Kidney epithelial cell (primary cell): ENCODE measurements at regions not wholly inside any gene's neighbourhood (a gene's known extent, or its start where the extent isn't known, plus 50 kb on each side); places are given as distances from the start of the nearest gene placed in this dataset.

ENCODE experiments used
- DNase-seq: peaks from one replicate; pipeline ENCODE4 v3.0.0-alpha.2; 2010; ENCODE audit warnings: low read depth
- H3K27me3 ChIP-seq: 2 replicates; pipeline ENCODE4 v1.6.0; 2011; ENCODE audit warnings: low read length; ENCODE audit not compliant: control insufficient read depth, insufficient read depth
- H3K36me3 ChIP-seq: 2 replicates; pipeline ENCODE4 v1.5.1; 2011; ENCODE audit warnings: low read length; ENCODE audit not compliant: control insufficient read depth, insufficient read depth
- H3K4me3 ChIP-seq: 2 replicates; pipeline ENCODE4 v1.5.1; 2011; ENCODE audit warnings: low read depth, mild to moderate bottlenecking, control low read depth, low read length
- CTCF ChIP-seq: IDR thresholded peaks from 2 replicates; pipeline ENCODE4 v1.5.1; 2011; ENCODE audit warnings: mild to moderate bottlenecking, moderate library complexity, low read length, control low read depth, inconsistent platforms; ENCODE audit not compliant: insufficient read depth, poor library complexity, severe bottlenecking

DNA sequence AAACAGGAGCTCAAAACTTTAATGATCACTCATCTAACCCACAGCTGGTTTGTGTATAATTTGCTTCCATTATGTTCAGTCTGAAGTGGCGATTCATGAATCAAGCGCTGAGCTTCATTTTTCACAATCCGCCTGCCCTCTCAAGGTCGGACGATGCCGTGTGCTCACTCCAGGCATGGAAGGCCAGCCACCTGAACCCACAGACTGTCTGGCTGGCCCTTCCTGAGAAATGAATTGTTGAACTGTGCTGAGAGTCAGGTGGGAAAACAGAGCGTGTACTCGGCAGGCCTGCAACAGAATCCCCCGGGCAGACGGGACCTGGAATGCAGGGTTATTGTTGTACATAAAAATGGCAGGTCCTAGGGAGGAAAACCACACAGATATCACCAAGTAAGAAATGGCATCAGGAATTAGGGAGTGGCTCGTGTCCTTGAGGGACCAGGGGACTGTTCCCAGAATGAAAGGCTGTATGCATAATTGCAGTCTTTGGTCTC is 375.7 kb downstream of the IRX2 start:
- Histone ChIP-seq H3K27me3 (no peaks in the 10 kb centered on the region), H3K36me3 (no peaks in the 10 kb centered on the region), H3K4me3 (no peak overlapping the region)
- no peak for TF ChIP-seq CTCF
- no peak for DNase-seq

DNA sequence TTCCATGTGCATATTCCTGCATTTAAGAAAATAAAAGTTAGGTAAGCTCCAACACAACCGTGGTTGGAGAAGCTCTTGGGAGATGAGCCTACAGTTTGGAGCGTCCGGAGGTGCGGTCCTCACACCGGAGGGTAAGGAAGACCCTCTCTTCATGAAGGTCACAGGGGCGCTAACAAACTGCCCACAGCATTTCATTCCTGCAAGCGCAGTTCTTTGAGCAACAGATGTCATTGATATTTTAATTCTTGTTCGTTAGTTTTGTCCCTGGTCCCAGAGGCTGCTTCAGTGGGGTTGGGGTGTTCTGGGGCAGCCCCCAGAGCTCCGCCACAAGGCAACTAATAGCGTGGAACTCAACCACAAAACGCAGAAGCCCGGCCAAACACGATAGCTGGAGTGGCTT is 376.2 kb downstream of the IRX2 start:
- H3K27me3 ChIP-seq: no peaks in the 10 kb centered on the region
- TF ChIP-seq CTCF: no peak
- no peak for DNase-seq
- no peak overlapping the region for H3K4me3 ChIP-seq
- no peaks in the 10 kb centered on the region for H3K36me3 ChIP-seq

DNA sequence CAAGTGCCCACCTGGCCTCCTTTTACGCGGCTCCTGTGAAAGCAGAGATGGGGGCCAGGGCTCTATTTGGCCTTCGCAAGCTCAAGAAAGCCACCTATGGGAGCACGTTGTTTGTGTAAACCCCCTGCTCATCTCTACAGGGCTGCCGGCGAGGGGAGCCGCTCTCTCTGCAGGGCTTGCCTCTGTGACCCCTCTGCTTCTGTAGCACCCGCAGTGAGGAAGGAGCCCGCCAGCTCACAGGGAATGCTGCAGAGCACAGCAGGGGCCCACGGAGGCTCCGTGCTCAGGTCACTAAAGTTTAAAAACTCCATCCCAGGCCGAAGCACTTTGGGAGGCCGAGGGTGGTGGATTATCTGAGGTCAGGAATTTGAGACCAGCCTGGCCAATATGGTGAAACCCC is 376.8 kb downstream of the IRX2 start:
- no peak for DNase-seq
- no peaks in the 10 kb centered on the region for H3K36me3 ChIP-seq
- no peak for TF ChIP-seq CTCF
- H3K4me3 ChIP-seq: no peak overlapping the region
- H3K27me3 ChIP-seq: no peaks in the 10 kb centered on the region

DNA sequence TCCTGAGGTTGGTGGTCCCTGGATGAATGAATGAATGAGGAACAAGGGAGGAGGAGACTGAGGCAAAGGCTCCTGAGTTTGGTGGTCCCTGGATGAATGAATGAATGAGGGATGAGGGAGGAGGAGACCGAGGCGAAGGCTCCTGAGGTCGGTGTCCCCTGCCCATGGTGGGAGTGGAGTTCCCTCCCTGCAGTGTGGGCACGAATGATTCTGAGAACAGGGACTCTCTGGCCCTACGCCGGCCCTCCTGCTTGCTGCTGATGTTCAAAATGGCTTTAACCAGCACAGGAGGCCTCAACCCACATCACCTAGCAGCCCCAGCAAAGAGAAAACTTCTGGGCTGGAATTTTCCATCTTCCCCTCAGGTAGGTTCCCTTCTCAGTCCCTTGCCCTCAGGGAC is 377.8 kb downstream of the IRX2 start:
- Histone ChIP-seq H3K36me3 (no peaks in the 10 kb centered on the region), H3K27me3 (no peaks in the 10 kb centered on the region), H3K4me3 (no peak overlapping the region)
- no peak for TF ChIP-seq CTCF
- DNase-seq: no peak

DNA sequence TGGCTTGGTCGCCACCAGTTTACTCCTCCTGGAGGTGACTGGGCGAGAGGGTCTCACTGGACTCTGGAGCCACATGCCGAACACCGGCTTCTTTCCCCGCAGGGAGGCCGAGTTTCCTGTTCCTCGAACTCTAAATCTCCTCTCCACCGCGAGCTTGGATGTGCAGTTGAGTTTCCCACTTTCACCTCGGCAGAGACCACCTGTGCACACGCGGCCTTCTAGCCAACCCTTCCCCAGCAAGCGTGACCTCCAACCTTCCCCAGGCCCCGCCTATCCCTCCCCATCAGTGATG is 380.1 kb downstream of the IRX2 start:
- Histone ChIP-seq H3K4me3 (no peak overlapping the region), H3K27me3 (no peaks in the 10 kb centered on the region), H3K36me3 (no peaks in the 10 kb centered on the region)
- no peak for DNase-seq
- TF ChIP-seq CTCF: no peak

GRCh38 chr5:2370626-2371418 is 380.7 kb downstream of the IRX2 start:
- no peaks in the 10 kb centered on the region for H3K27me3 ChIP-seq
- H3K4me3 ChIP-seq: no peak overlapping the region
- no peak for TF ChIP-seq CTCF
- no peak for DNase-seq
- H3K36me3 ChIP-seq: no peaks in the 10 kb centered on the region
